ENCODE measurements at regions not wholly inside any gene's neighbourhood (a gene's known extent, or its start where the extent isn't known, plus 50 kb on each side); places are given as distances from the start of the nearest gene placed in this dataset.

DNA sequence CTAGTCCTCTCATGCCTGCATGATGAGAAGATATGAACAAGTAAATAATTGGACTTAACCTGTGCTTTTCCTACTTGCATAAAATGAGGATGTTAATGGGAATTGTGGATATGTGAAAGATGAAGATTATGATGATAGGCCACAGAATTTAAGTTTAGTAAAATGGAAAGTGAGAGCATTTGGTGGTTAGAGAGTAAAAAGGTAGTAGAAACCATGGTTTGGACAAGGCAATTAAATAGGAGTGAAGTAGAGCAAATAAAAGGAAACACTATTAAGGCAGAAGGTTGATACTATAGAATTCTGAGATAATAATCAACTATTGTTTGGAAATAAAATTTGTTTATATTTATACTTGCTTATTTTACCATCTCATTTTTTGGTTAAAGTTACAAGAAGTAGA is 1162.5 kb downstream of the MRPL39 start:
- H2BK12ac ChIP-seq (ENCODE audit: low read length), result no peak overlapping the region
- H3K27ac ChIP-seq (ENCODE audit: low read depth, low read length), result no peak overlapping the region
- no peak overlapping the region for H3K23ac ChIP-seq (ENCODE audit: low read length)
- H2AK5ac ChIP-seq (ENCODE audit: low read length), result no peak overlapping the region
- no peaks in the 10 kb centered on the region for H3K79me2 ChIP-seq (ENCODE audit: control insufficient read depth, insufficient read depth, low read length, poor library complexity)
- no peaks in the 10 kb centered on the region for H3K36me3 ChIP-seq (ENCODE audit: control insufficient read depth in 1 of 2, insufficient read depth in 2 of 2, low read length in 2 of 2)
- no peak overlapping the region for H3K18ac ChIP-seq (ENCODE audit: low read length)
- no peaks in the 10 kb centered on the region for H3K4me1 ChIP-seq (ENCODE audit: control insufficient read depth in 1 of 2, insufficient read depth in 2 of 2, low read length in 2 of 2)
- H4K8ac ChIP-seq (ENCODE audit: low read depth, low read length), result no peak overlapping the region
- H3K9ac ChIP-seq (ENCODE audit: low read length), result no peak overlapping the region
- no peak overlapping the region for H3K14ac ChIP-seq (ENCODE audit: low read length)
- H3K9me3 ChIP-seq (ENCODE audit: insufficient read depth, low read depth, low read length), result no peaks in the 10 kb centered on the region
- no peak for DNase-seq
- H3K4me3 ChIP-seq (ENCODE audit: low read depth, low read length), result no peak overlapping the region
- no peak overlapping the region for H4K91ac ChIP-seq (ENCODE audit: low read depth, low read length)
- no peak overlapping the region for H3K4me2 ChIP-seq (ENCODE audit: low read length)
- no peak overlapping the region for H3K4ac ChIP-seq (ENCODE audit: low read depth, low read length)
- H2BK120ac ChIP-seq (ENCODE audit: insufficient read depth, low read length, poor library complexity), result no peak overlapping the region
- no peak overlapping the region for H4K12ac ChIP-seq (ENCODE audit: low read depth, low read length)
- no peaks in the 10 kb centered on the region for H3K27me3 ChIP-seq (ENCODE audit: insufficient read depth, low read length)
- H2BK5ac ChIP-seq (ENCODE audit: low read depth, low read length, poor library complexity), result no peak overlapping the region
- H3K79me1 ChIP-seq (ENCODE audit: low read length), result no peaks in the 10 kb centered on the region
- no peak overlapping the region for H2AFZ ChIP-seq (ENCODE audit: insufficient read depth, low read length, poor library complexity)

GRCh38 chr21:24436236-24436635 is 1171.0 kb downstream of the MRPL39 start:
- Histone ChIP-seq H4K8ac (ENCODE audit: low read depth, low read length) (no peak overlapping the region), H3K4me1 (ENCODE audit: control insufficient read depth in 1 of 2, insufficient read depth in 2 of 2, low read length in 2 of 2) (no peaks in the 10 kb centered on the region), H3K9me3 (ENCODE audit: insufficient read depth, low read depth, low read length) (no peaks in the 10 kb centered on the region), H3K79me1 (ENCODE audit: low read length) (no peaks in the 10 kb centered on the region), H3K4ac (ENCODE audit: low read depth, low read length) (no peak overlapping the region), H3K27ac (ENCODE audit: low read depth, low read length) (no peak overlapping the region), H2AK5ac (ENCODE audit: low read length) (no peak overlapping the region), H2AFZ (ENCODE audit: insufficient read depth, low read length, poor library complexity) (no peak overlapping the region), H3K18ac (ENCODE audit: low read length) (no peak overlapping the region), H2BK5ac (ENCODE audit: low read depth, low read length, poor library complexity) (no peak overlapping the region), H3K36me3 (ENCODE audit: control insufficient read depth in 1 of 2, insufficient read depth in 2 of 2, low read length in 2 of 2) (no peaks in the 10 kb centered on the region), H3K9ac (ENCODE audit: low read length) (no peak overlapping the region), H3K4me2 (ENCODE audit: low read length) (no peak overlapping the region), H2BK12ac (ENCODE audit: low read length) (no peak overlapping the region), H3K27me3 (ENCODE audit: insufficient read depth, low read length) (no peaks in the 10 kb centered on the region), H4K91ac (ENCODE audit: low read depth, low read length) (no peak overlapping the region), H3K4me3 (ENCODE audit: low read depth, low read length) (no peak overlapping the region), H3K23ac (ENCODE audit: low read length) (no peak overlapping the region), H2BK120ac (ENCODE audit: insufficient read depth, low read length, poor library complexity) (no peak overlapping the region), H3K79me2 (ENCODE audit: control insufficient read depth, insufficient read depth, low read length, poor library complexity) (no peaks in the 10 kb centered on the region), H3K14ac (ENCODE audit: low read length) (no peak overlapping the region), H4K12ac (ENCODE audit: low read depth, low read length) (no peak overlapping the region)
- no peak for DNase-seq
- WGBS (ENCODE audit: extremely low coverage, insufficient coverage, insufficient read length), result no CpG with 5 or more reads among the region's 1 CpG

DNA sequence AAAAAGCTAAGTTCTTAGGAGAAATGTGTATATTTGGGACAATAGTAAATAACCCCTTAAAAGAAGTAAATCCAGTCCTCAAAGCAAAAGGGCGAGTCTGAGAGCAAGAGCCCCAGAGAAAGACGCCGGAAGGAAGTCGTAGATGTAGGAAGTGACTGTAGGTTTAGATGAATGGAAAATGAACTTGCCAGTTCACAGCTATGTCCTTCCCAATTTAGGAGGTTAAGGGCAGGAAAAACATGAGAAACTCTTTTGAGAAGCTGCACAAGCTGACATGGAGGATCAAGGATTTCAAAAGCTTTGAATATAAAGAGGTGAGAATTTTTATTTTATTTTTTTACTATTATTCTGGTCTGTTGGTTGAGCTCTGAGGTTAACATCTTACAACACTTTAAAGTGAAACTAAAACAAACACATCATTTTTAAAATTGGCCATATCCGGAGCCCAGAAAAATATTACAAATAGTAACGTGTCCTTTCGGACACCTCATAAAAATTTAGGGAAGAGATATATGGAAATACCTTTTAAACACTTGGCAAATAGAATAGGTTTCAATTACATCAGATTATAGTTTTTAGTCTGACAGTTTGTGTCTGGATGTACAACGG is 1178.6 kb downstream of the MRPL39 start:
- Histone ChIP-seq H3K23ac (ENCODE audit: low read length) (no peak overlapping the region), H3K18ac (ENCODE audit: low read length) (no peak overlapping the region), H3K36me3 (ENCODE audit: control insufficient read depth in 1 of 2, insufficient read depth in 2 of 2, low read length in 2 of 2) (no peaks in the 10 kb centered on the region), H4K12ac (ENCODE audit: low read depth, low read length) (no peak overlapping the region), H3K27ac (ENCODE audit: low read depth, low read length) (no peak overlapping the region), H3K4me1 (ENCODE audit: control insufficient read depth in 1 of 2, insufficient read depth in 2 of 2, low read length in 2 of 2) (no peaks in the 10 kb centered on the region), H2AFZ (ENCODE audit: insufficient read depth, low read length, poor library complexity) (no peak overlapping the region), H2BK12ac (ENCODE audit: low read length) (no peak overlapping the region), H3K4me2 (ENCODE audit: low read length) (no peak overlapping the region), H3K4ac (ENCODE audit: low read depth, low read length) (no peak overlapping the region), H3K9ac (ENCODE audit: low read length) (no peak overlapping the region), H3K79me1 (ENCODE audit: low read length) (no peaks in the 10 kb centered on the region), H2BK5ac (ENCODE audit: low read depth, low read length, poor library complexity) (no peak overlapping the region), H3K9me3 (ENCODE audit: insufficient read depth, low read depth, low read length) (no peaks in the 10 kb centered on the region), H3K79me2 (ENCODE audit: control insufficient read depth, insufficient read depth, low read length, poor library complexity) (no peaks in the 10 kb centered on the region), H4K8ac (ENCODE audit: low read depth, low read length) (no peak overlapping the region), H3K14ac (ENCODE audit: low read length) (no peak overlapping the region), H2BK120ac (ENCODE audit: insufficient read depth, low read length, poor library complexity) (no peak overlapping the region), H3K27me3 (ENCODE audit: insufficient read depth, low read length) (no peaks in the 10 kb centered on the region), H4K91ac (ENCODE audit: low read depth, low read length) (no peak overlapping the region), H3K4me3 (ENCODE audit: low read depth, low read length) (no peak overlapping the region), H2AK5ac (ENCODE audit: low read length) (no peak overlapping the region)
- no peak for DNase-seq
- WGBS (ENCODE audit: extremely low coverage, insufficient coverage, insufficient read length), result no CpG with 5 or more reads among the region's 8 CpGs

- Histone ChIP-seq H2AFZ (ENCODE audit: insufficient read depth, low read length, poor library complexity) (no peak overlapping the region), H4K8ac (ENCODE audit: low read depth, low read length) (no peak overlapping the region), H2BK12ac (ENCODE audit: low read length) (no peak overlapping the region), H3K9ac (ENCODE audit: low read length) (no peak overlapping the region), H2BK120ac (ENCODE audit: insufficient read depth, low read length, poor library complexity) (no peak overlapping the region), H3K9me3 (ENCODE audit: insufficient read depth, low read depth, low read length) (no peaks in the 10 kb centered on the region), H3K79me1 (ENCODE audit: low read length) (no peaks in the 10 kb centered on the region), H3K4me2 (ENCODE audit: low read length) (no peak overlapping the region), H3K4me3 (ENCODE audit: low read depth, low read length) (no peak overlapping the region), H3K4ac (ENCODE audit: low read depth, low read length) (no peak overlapping the region), H3K27me3 (ENCODE audit: insufficient read depth, low read length) (no peaks in the 10 kb centered on the region), H3K36me3 (ENCODE audit: control insufficient read depth in 1 of 2, insufficient read depth in 2 of 2, low read length in 2 of 2) (no peaks in the 10 kb centered on the region), H3K18ac (ENCODE audit: low read length) (no peak overlapping the region), H4K12ac (ENCODE audit: low read depth, low read length) (no peak overlapping the region), H2AK5ac (ENCODE audit: low read length) (no peak overlapping the region), H3K79me2 (ENCODE audit: control insufficient read depth, insufficient read depth, low read length, poor library complexity) (no peaks in the 10 kb centered on the region), H4K91ac (ENCODE audit: low read depth, low read length) (no peak overlapping the region), H3K4me1 (ENCODE audit: control insufficient read depth in 1 of 2, insufficient read depth in 2 of 2, low read length in 2 of 2) (no peaks in the 10 kb centered on the region), H3K14ac (ENCODE audit: low read length) (no peak overlapping the region), H3K23ac (ENCODE audit: low read length) (no peak overlapping the region), H3K27ac (ENCODE audit: low read depth, low read length) (no peak overlapping the region), H2BK5ac (ENCODE audit: low read depth, low read length, poor library complexity) (no peak overlapping the region)
- no peak for DNase-seq
- 100% methylated on average over 1 of the region's 4 CpGs for whole genome bisulfite sequencing (ENCODE audit: extremely low coverage, insufficient coverage, insufficient read length)
These were observed 1182.5 kb downstream of the MRPL39 start for GRCh38 chr21:24424776-24425175.
